Kidney (tissue), 13 donors: ENCODE measurements at regions not wholly inside any gene's neighbourhood (a gene's known extent, or its start where the extent isn't known, plus 50 kb on each side); places are given as distances from the start of the nearest gene placed in this dataset.

ENCODE experiments used
- DNase-seq, 5 donors: peaks; one replicate each; pipeline ENCODE4 v3.0.0-alpha.2; 2013 to 2020
- FAIRE-seq: peaks from 2 replicates; lab custom pipeline; 2012; peaks lifted over from hg19 to GRCh38; lab: Jason Lieb, UNC
- H3K27ac ChIP-seq, 2 donors: one replicate each; pipeline ENCODE4 v1.7.0; 2013; ENCODE audit warnings: low read depth in 2 of 2, low read length in 2 of 2, inconsistent platforms in 1 of 2
- H3K27me3 ChIP-seq: one replicate; pipeline ENCODE4 v1.7.1; 2013; ENCODE audit warnings: low read length, inconsistent platforms; ENCODE audit not compliant: control insufficient read depth, insufficient read depth
- H3K36me3 ChIP-seq, 3 donors: one replicate each; pipeline versions ENCODE4 v1.7.0 to v1.7.1; 2013; ENCODE audit warnings: low read length in 3 of 3, control low read depth in 1 of 3, inconsistent platforms in 1 of 3; ENCODE audit not compliant: insufficient read depth in 3 of 3, control insufficient read depth in 2 of 3
- H3K4me1 ChIP-seq, 3 donors: one replicate each; pipeline versions ENCODE4 v1.7.0 to v1.7.1; 2013; ENCODE audit warnings: low read length in 3 of 3, inconsistent platforms in 1 of 3, low read depth in 1 of 3; ENCODE audit not compliant: control insufficient read depth in 2 of 3, insufficient read depth in 2 of 3
- H3K4me3 ChIP-seq, 3 donors: one replicate each; pipeline versions ENCODE4 v1.7.0 to v1.8.1; 2013; ENCODE audit warnings: low read length in 3 of 3, control low read depth in 1 of 3, inconsistent platforms in 1 of 3
- H3K9ac ChIP-seq, 3 donors: one replicate each; pipeline versions ENCODE4 v1.7.0 to v1.7.1; 2013; ENCODE audit warnings: low read length in 3 of 3, control low read depth in 1 of 3, inconsistent platforms in 1 of 3
- H3K9me3 ChIP-seq, 3 donors: one replicate each; pipeline versions ENCODE4 v1.7.0 to v1.7.1; 2013; ENCODE audit warnings: low read length in 3 of 3, control low read depth in 1 of 3, inconsistent platforms in 1 of 3; ENCODE audit not compliant: control insufficient read depth in 2 of 3, insufficient read depth in 1 of 3
- CTCF ChIP-seq: IDR thresholded peaks from 3 replicates; pipeline ENCODE4 v1.5.1; 2012; ENCODE audit warnings: mild to moderate bottlenecking, moderate library complexity, borderline replicate concordance; ENCODE audit not compliant: insufficient read depth; ENCODE audit errors: extremely low read depth
- intact Hi-C: fragments of 100-400 bp; cut with DNase I; formaldehyde crosslinking; loops from one replicate; pipeline ENCODE4 v1.11.1; 2022
- donor health status: control.
- donor health status: control.
- donor health status: control.
- donor health status: control.
- donor health status: control.
- donor health status: DM: yes; HTN: yes; CAD: no.
- donor health status: Normal renal cell carcinoma (clear cell type).

- no peak for FAIRE-seq
- intact Hi-C loops, result no loop called here
Observed at GRCh38 chr16:54203851-54204505, 82.6 kb downstream of the IRX3 start.

GRCh38 chr16:54203384-54203783, 83.2 kb downstream of the IRX3 start:
- Histone ChIP-seq H3K9ac (no peak overlapping the region), H3K4me3 (no peak overlapping the region), H3K27ac (no peak overlapping the region), H3K27me3 (no peaks in the 10 kb centered on the region), H3K9me3 (no peaks in the 10 kb centered on the region), H3K4me1 (no peaks in the 10 kb centered on the region), H3K36me3 (no peaks in the 10 kb centered on the region)
- TF ChIP-seq CTCF, result no peak
- DNase-seq, result no peak
- FAIRE-seq, result no peak
- intact Hi-C loops, result no loop called here

More at GRCh38 chr16:54203851-54204505, 82.6 kb downstream of the IRX3 start:
- H3K27ac ChIP-seq, result no peak overlapping the region
- TF ChIP-seq CTCF, result no peak
- no peaks in the 10 kb centered on the region for H3K4me1 ChIP-seq
- no peaks in the 10 kb centered on the region for H3K27me3 ChIP-seq
- no peak for DNase-seq
- no peaks in the 10 kb centered on the region for H3K36me3 ChIP-seq
- no peaks in the 10 kb centered on the region for H3K9me3 ChIP-seq
- no peak overlapping the region for H3K9ac ChIP-seq
- no peak overlapping the region for H3K4me3 ChIP-seq
